Mucosa of rectum (tissue), 2 donors: ENCODE measurements at regions not wholly inside any gene's neighbourhood (a gene's known extent, or its start where the extent isn't known, plus 50 kb on each side); places are given as distances from the start of the nearest gene placed in this dataset.
"Not testable (repeated sequence)": the region's sequence is repeated elsewhere in the genome, so short reads cannot be mapped to it uniquely, and the experiment has no call there.

Experiments
- H3K27ac ChIP-seq, 2 donors: one replicate each; pipeline ENCODE4 v1.7.0; 2013; ENCODE audit warnings: inconsistent platforms in 2 of 2, low read depth in 2 of 2, low read length in 2 of 2
- H3K27me3 ChIP-seq, 2 donors: one replicate each; pipeline ENCODE4 v1.7.0; 2013; ENCODE audit warnings: low read length in 2 of 2; ENCODE audit not compliant: control insufficient read depth in 2 of 2, insufficient read depth in 2 of 2
- H3K36me3 ChIP-seq, 2 donors: one replicate each; pipeline ENCODE4 v1.7.0; 2013; ENCODE audit warnings: low read length in 2 of 2; ENCODE audit not compliant: control insufficient read depth in 2 of 2, insufficient read depth in 2 of 2
- H3K4me1 ChIP-seq, 2 donors: one replicate each; pipeline ENCODE4 v1.7.0; 2013; ENCODE audit warnings: low read length in 2 of 2, mild to moderate bottlenecking in 1 of 2; ENCODE audit not compliant: control insufficient read depth in 2 of 2, insufficient read depth in 2 of 2
- H3K4me3 ChIP-seq, 2 donors: one replicate each; pipeline ENCODE4 v1.7.0; 2013; ENCODE audit warnings: low read length in 2 of 2
- H3K9ac ChIP-seq, 2 donors: one replicate each; pipeline ENCODE4 v1.7.0; 2013; ENCODE audit warnings: low read length in 2 of 2, low read depth in 1 of 2, mild to moderate bottlenecking in 1 of 2
- H3K9me3 ChIP-seq, 2 donors: one replicate each; pipeline ENCODE4 v1.7.0; 2013; ENCODE audit warnings: low read length in 2 of 2; ENCODE audit not compliant: control insufficient read depth in 2 of 2
- donor health status: healthy.
- donor health status: Normal muscosa, but diverticular disease.

DNA sequence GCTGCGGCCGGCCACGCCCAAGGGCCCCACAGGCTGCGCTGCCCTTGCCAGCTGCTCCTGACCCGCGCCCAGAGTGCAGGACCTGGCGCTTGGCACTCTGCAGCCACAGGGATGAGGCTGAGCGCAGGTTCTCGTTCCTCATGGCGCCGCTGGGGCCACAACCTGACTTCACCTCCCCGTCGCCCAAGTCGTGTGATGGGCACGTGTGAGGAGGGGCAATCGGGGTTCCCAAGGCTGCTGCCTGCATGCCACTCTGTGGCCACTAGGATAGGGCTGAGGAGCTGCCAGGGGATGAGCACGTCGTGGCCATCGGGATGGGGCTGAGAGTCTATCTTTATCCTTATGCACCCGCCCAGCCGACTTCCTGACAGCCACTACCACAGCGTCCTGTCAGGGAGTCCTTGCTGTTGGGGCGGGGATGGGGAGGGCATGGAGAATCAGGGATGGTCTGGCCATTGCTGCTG lies 1890.0 kb upstream of the CDH9 start:
- not testable (repeated sequence) for H3K27ac ChIP-seq, H3K36me3 ChIP-seq, H3K4me3 ChIP-seq, H3K27me3 ChIP-seq, H3K4me1 ChIP-seq, H3K9ac ChIP-seq, H3K9me3 ChIP-seq

DNA sequence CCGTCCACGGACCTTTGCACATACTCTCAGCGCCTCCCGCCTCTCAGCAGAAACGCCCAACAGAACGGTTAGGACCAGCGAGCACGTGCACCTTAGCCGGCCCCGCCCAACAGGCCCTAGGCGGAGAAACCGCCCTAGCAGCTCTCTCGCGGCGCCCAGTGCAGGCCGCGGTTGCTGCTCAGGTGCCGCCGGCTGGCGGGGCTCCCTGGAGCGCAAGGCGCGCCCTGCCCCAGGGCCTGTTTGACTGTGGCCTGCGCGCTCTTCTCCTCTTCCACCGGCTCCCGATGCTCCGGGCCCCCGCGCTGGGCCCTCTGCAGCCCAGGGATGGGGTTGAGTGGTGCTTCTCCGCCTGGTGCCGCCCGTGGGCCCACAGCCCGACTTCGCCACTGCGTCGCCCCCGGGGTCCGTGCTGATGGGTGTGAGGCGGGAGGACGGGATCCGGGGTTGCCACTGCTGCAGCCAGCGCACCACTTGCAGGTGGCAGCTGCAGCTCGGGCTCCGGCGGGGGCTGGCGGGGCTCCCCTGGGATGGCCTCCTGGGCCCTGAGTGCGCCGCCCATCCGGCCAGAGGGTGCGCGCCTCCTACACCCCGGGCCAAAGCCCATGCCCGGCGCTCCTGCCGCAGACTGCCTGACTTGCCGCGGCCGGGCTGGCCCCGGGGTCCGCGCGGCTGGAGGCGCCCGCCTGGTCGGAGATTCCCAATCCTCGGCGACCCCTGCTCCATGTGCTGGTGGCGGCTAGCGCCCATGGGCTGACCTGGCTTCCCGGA lies 1889.4 kb upstream of the CDH9 start:
- no peak overlapping the region for H3K9ac ChIP-seq
- no peak overlapping the region for H3K4me3 ChIP-seq
- no peaks in the 10 kb centered on the region for H3K27me3 ChIP-seq
- H3K36me3 ChIP-seq = no peaks in the 10 kb centered on the region
- H3K4me1 ChIP-seq = no peaks in the 10 kb centered on the region
- no peaks in the 10 kb centered on the region for H3K9me3 ChIP-seq
- H3K27ac ChIP-seq = no peak overlapping the region

DNA sequence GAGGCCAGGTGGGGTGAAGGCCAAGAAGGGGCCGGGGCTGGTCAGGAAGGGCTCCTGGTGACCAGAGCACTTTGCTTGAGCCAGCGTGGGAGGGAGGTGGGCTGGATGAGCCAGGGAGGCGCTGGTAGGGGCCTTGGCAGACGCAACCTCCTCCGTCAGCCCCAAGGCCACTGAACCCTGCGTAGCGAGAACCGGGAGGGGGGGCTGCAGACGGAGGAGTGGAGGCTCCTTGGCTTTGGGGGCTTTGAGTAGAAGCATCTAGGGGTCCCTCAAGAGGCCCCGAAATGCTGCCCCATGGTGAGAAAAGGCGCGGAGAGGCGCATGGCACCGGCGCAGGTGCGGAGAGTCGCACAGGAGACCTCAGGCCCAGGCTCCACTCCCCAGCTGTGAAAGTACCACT lies 1888.0 kb upstream of the CDH9 start:
- H3K36me3 ChIP-seq = no peaks in the 10 kb centered on the region
- H3K9me3 ChIP-seq = no peaks in the 10 kb centered on the region
- no peaks in the 10 kb centered on the region for H3K4me1 ChIP-seq
- H3K9ac ChIP-seq = no peak overlapping the region
- H3K4me3 ChIP-seq = no peak overlapping the region
- no peaks in the 10 kb centered on the region for H3K27me3 ChIP-seq
- H3K27ac ChIP-seq = no peak overlapping the region

DNA sequence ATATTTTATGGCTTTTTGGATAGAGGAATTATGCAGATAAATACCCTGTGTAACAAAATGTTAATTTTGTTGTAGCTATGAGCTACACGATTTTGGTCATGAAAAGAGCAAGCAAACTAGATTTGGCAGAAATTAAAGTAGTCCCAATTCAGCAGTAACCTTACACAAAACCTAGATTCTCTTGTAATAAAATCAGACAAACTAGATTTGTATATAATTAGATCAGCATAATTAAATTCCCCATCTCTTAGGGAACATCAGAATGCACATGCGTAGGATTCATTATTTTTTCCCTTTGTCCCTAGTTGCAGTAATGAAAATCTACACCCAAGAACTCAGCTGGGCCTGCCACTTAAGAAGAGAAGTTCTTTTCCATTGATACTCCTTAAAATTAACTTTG lies 1879.2 kb upstream of the CDH9 start:
- H3K9me3 ChIP-seq = no peaks in the 10 kb centered on the region
- H3K4me3 ChIP-seq = no peak overlapping the region
- H3K4me1 ChIP-seq = no peaks in the 10 kb centered on the region
- H3K27ac ChIP-seq = no peak overlapping the region
- H3K27me3 ChIP-seq = no peaks in the 10 kb centered on the region
- H3K36me3 ChIP-seq = no peaks in the 10 kb centered on the region
- H3K9ac ChIP-seq = no peak overlapping the region

DNA sequence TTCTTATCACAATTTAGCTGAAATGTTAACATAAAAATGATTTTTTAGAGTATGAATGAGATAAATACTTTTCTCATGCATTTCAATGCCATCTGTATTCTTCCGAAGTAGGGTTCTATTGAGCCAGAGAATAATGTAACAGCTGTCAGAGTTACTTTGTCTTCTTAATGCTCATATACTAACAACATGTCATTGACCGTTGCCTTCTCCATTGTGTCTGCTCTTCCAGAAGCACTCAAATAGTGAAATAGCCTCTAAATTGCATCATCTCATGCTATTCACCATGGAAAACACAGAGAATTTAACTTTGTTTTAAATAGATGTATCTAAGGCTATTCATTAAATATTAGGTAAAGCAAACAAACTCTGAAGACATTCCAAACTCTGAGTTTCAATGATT lies 1875.9 kb upstream of the CDH9 start:
- Histone ChIP-seq H3K9ac (no peak overlapping the region), H3K27ac (no peak overlapping the region), H3K4me3 (no peak overlapping the region), H3K27me3 (no peaks in the 10 kb centered on the region), H3K9me3 (no peaks in the 10 kb centered on the region), H3K36me3 (no peaks in the 10 kb centered on the region), H3K4me1 (no peaks in the 10 kb centered on the region)

DNA sequence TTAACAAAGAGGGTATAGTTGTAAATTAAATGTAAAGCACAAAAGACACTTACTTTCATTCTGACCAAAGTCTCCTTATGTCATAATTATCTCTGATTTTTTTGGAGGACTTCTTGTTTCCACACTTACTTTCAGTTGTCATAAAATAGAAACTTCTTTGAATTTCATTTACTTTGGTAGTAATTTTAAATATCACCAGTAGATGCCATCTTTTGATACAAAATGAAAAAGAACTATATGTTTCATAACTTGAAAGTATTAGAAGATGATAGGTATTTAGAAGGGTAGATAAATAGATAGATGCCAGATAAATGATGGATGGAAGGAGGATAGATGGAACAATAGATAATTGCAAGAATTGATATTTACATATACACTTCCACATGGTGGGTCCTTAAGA lies 1865.3 kb upstream of the CDH9 start:
- Histone ChIP-seq H3K4me3 (no peak overlapping the region), H3K9ac (no peak overlapping the region), H3K27ac (no peak overlapping the region), H3K9me3 (no peaks in the 10 kb centered on the region), H3K27me3 (no peaks in the 10 kb centered on the region), H3K4me1 (no peaks in the 10 kb centered on the region), H3K36me3 (no peaks in the 10 kb centered on the region)

DNA sequence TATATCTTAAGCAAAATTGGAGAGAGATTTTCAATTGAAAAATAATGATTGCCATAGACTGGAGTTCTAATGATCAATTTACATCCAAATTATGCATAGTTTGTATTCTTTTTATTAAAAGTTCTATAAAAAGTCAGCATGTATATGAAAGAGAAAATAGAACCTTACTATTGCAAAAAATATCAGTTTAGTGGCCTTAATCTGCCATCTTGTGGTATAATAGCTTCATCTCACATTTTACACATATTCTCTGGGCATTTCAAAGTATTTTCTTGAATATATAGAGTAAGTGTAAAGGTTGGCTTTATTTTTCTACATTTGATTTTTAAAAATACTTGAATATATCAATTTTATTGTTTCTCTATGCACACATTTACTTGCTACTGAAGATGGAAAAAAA lies 1858.6 kb upstream of the CDH9 start:
- no peaks in the 10 kb centered on the region for H3K27me3 ChIP-seq
- no peaks in the 10 kb centered on the region for H3K4me1 ChIP-seq
- no peaks in the 10 kb centered on the region for H3K9me3 ChIP-seq
- no peak overlapping the region for H3K9ac ChIP-seq
- no peak overlapping the region for H3K4me3 ChIP-seq
- H3K36me3 ChIP-seq = no peaks in the 10 kb centered on the region
- no peak overlapping the region for H3K27ac ChIP-seq

DNA sequence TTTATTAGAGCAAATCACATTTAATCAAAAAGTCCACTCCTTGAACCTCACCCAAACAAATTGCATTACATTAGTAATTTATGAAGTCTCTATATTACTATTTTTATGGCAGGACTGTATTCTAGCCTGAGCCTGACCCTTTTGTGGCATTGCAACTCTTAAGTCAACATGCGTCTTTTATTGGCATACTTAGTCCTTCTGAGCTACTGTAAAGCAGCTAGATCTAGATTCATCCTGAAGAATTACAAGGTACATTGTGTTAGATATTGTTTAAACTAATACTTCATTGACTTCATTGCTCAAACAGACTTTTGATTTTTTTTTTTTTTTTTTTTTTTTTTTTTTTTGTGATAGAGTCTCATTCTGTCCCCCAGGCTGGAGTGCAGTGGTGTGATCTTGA lies 1842.5 kb upstream of the CDH9 start:
- Histone ChIP-seq H3K9me3 (no peaks in the 10 kb centered on the region), H3K36me3 (no peaks in the 10 kb centered on the region), H3K27ac (no peak overlapping the region), H3K9ac (no peak overlapping the region), H3K27me3 (no peaks in the 10 kb centered on the region), H3K4me1 (no peaks in the 10 kb centered on the region), H3K4me3 (no peak overlapping the region)

DNA sequence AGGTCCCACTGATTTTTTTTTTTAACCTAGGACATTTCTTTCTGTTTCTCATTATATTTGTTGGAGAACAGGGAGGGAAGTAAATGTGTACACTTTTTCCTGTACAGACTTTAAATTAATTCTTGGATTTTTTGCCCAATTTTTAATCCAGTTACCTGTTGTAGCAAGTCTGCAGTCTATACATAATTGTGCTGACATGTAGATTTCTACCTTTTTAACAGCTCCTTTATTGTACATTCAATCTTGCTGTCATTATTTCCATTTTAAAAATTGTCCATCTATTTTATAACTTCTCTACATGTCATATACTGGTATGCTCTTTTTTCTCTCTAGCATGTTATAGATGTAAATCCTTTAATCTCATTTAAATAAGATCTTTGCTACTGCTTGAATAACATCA lies 1838.7 kb upstream of the CDH9 start:
- Histone ChIP-seq H3K9me3 (no peaks in the 10 kb centered on the region), H3K27me3 (no peaks in the 10 kb centered on the region), H3K27ac (no peak overlapping the region), H3K4me1 (no peaks in the 10 kb centered on the region), H3K9ac (no peak overlapping the region), H3K36me3 (no peaks in the 10 kb centered on the region), H3K4me3 (no peak overlapping the region)

DNA sequence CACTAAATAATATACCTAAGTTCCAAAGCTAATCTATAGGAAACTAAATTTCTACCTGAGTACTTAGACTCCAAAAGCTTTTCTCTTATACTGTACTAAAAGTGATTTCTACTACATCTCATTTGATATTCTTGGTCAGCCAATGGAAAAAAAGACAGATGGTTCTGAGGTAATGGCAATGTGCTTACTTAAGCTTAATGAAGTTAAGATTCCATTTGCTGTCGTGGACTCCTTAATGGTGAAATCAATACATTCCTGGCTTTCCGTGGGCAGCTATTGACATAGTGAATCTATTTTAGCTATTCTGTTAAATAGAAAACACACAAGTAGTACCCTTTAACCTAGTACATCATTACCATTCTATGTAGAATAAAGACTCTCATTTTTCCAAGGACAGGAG lies 1825.6 kb upstream of the CDH9 start:
- Histone ChIP-seq H3K9me3 (no peaks in the 10 kb centered on the region), H3K9ac (no peak overlapping the region), H3K27ac (no peak overlapping the region), H3K36me3 (no peaks in the 10 kb centered on the region), H3K27me3 (no peaks in the 10 kb centered on the region), H3K4me3 (no peak overlapping the region), H3K4me1 (no peaks in the 10 kb centered on the region)

DNA sequence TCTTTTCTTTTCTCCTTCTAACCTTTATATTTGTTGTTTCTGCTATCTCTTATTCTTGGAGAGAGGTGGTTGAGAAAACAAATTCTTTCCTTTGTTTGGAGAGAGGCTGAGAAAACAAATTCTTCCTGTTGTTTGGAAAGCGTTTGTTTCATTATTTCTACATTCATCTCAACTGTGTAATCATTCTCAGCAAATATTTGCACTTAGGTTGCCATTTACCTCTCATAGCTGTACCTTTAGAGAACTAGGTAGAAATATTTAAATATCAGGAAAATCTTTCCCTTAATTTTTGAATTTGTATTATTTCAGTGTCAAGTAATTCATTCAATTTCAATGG lies 1824.4 kb upstream of the CDH9 start:
- Histone ChIP-seq H3K9ac (no peak overlapping the region), H3K27me3 (no peaks in the 10 kb centered on the region), H3K9me3 (no peaks in the 10 kb centered on the region), H3K4me1 (no peaks in the 10 kb centered on the region), H3K4me3 (no peak overlapping the region), H3K36me3 (no peaks in the 10 kb centered on the region), H3K27ac (no peak overlapping the region)
